Calu3 (cell line): ENCODE measurements at regions not wholly inside any gene's neighbourhood (a gene's known extent, or its start where the extent isn't known, plus 50 kb on each side); places are given as distances from the start of the nearest gene placed in this dataset.

Experiments
- BruUV-seq: library from RNA; stranded (reverse); fragments of 400-500 nt; replicated peaks from 2 replicates; lab custom pipeline; 2021; lab: Mats Ljungman, UMichigan
- CTCF ChIA-PET: fragments of 300-600 bp; sonication (Branson Sonifier 250); formaldehyde crosslinking; loops from one replicate; lab custom pipeline; 2022; ENCODE audit warnings: antibody characterized with exemption; lab: Charles Lee
- DNase-seq: peaks from one replicate; pipeline ENCODE4 v3.0.0; 2022
- H3K27ac Mint-ChIP-seq: one replicate; pipeline ENCODE4 v1.8.0; 2022; ENCODE audit warnings: mixed read lengths; ENCODE audit not compliant: unreplicated experiment
- H3K27me3 Mint-ChIP-seq: one replicate; pipeline ENCODE4 v1.8.0; 2022; ENCODE audit warnings: mixed read lengths; ENCODE audit not compliant: unreplicated experiment
- H3K36me3 Mint-ChIP-seq: one replicate; pipeline ENCODE4 v1.8.0; 2022; ENCODE audit warnings: mild to moderate bottlenecking, moderate library complexity, mixed read lengths; ENCODE audit not compliant: insufficient read depth, unreplicated experiment
- H3K4me1 Mint-ChIP-seq: one replicate; pipeline ENCODE4 v1.8.0; 2022; ENCODE audit warnings: mild to moderate bottlenecking, low read depth, mixed read lengths; ENCODE audit not compliant: unreplicated experiment
- H3K4me3 Mint-ChIP-seq: one replicate; pipeline ENCODE4 v1.8.0; 2022; ENCODE audit warnings: mild to moderate bottlenecking, low read depth, moderate library complexity, mixed read lengths; ENCODE audit not compliant: unreplicated experiment
- H3K9me3 Mint-ChIP-seq: one replicate; pipeline ENCODE4 v1.8.0; 2022; ENCODE audit warnings: low read depth, mixed read lengths; ENCODE audit not compliant: unreplicated experiment
- intact Hi-C: fragments of 100-400 bp; cut with micrococcal nuclease; formaldehyde crosslinking; loops from one replicate; pipeline ENCODE4 v1.10.0; 2022; ENCODE audit not compliant: unreplicated experiment
- TF ChIP-seq, protein P1 (sequence below): fragments of 200-600 bp; IDR thresholded peaks from one replicate; pipeline ENCODE4 v1.8.0; 2022; ENCODE audit warnings: antibody characterized with exemption; ENCODE audit not compliant: unreplicated experiment

DNA sequence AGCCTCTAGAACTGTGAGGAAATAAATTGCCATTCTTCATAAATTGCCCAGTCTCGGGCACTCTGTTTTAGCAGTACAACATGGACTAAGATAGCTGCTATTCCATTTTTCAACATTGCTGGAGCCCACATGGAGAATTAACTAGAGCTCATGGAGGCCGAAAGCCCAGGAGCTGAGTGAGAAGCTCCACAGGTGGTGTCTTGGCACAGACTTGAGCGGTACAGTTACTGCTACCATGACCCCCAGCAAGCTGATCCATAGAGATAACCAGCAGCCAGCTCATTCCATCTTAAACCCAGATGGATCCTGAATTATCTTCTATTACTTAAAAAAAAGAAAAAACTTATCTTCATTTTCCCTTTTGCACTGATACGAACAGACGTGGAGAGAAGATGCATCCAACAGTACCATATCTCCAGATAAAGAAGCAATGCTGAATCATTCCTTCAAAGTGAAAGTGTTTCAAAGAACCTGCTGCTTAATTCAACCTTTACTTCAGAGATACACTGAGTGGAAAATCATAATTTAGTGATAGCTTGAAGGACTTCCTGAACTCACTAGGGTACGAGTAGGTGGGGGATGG is 115.1 kb downstream of the SETD4 start:
- Mint-ChIP-seq H3K36me3 (no peaks in the 10 kb centered on the region), H3K27me3 (no peaks in the 10 kb centered on the region), H3K4me3 (no peak overlapping the region), H3K9me3 (no peaks in the 10 kb centered on the region), H3K4me1 (no peaks in the 10 kb centered on the region), H3K27ac (no peak overlapping the region)
- intact Hi-C loops, result no loop called here
- TF ChIP-seq, protein P1, sequence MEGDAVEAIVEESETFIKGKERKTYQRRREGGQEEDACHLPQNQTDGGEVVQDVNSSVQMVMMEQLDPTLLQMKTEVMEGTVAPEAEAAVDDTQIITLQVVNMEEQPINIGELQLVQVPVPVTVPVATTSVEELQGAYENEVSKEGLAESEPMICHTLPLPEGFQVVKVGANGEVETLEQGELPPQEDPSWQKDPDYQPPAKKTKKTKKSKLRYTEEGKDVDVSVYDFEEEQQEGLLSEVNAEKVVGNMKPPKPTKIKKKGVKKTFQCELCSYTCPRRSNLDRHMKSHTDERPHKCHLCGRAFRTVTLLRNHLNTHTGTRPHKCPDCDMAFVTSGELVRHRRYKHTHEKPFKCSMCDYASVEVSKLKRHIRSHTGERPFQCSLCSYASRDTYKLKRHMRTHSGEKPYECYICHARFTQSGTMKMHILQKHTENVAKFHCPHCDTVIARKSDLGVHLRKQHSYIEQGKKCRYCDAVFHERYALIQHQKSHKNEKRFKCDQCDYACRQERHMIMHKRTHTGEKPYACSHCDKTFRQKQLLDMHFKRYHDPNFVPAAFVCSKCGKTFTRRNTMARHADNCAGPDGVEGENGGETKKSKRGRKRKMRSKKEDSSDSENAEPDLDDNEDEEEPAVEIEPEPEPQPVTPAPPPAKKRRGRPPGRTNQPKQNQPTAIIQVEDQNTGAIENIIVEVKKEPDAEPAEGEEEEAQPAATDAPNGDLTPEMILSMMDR, result no peak
- DNase-seq, result no peak
- CTCF ChIA-PET, result no interaction called here
- BruUV-seq, result no TSS peak

DNA sequence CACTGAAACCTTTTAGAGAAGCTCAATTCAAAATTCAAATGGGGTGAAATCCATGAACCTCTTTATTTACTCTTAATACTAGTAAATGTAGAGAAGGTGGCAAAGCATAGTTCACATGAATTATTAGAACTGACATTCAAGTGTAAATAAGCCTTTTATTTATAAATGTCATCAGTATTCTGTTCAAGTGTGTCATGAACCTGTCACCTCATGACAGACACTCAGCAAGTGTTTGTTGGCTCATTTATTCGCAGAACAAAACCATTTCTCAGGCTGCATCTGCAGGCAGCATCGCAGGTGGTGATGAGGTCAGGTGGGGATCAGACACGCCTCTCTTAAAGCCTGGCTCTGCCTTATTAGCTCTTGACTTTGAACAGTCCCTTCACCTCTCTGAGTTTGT is 116.6 kb downstream of the SETD4 start:
- Mint-ChIP-seq H3K4me1 (no peaks in the 10 kb centered on the region), H3K36me3 (no peaks in the 10 kb centered on the region), H3K27ac (no peak overlapping the region), H3K27me3 (no peaks in the 10 kb centered on the region), H3K4me3 (no peak overlapping the region), H3K9me3 (no peaks in the 10 kb centered on the region)
- TF ChIP-seq, protein P1, result no peak
- BruUV-seq, result no TSS peak
- intact Hi-C loops, result loop anchor here (5.0 kb wide), 1 partner anchor 84 kb away; no protein-coding TSS in a partner anchor
- CTCF ChIA-PET, result no interaction called here
- no peak for DNase-seq

DNA sequence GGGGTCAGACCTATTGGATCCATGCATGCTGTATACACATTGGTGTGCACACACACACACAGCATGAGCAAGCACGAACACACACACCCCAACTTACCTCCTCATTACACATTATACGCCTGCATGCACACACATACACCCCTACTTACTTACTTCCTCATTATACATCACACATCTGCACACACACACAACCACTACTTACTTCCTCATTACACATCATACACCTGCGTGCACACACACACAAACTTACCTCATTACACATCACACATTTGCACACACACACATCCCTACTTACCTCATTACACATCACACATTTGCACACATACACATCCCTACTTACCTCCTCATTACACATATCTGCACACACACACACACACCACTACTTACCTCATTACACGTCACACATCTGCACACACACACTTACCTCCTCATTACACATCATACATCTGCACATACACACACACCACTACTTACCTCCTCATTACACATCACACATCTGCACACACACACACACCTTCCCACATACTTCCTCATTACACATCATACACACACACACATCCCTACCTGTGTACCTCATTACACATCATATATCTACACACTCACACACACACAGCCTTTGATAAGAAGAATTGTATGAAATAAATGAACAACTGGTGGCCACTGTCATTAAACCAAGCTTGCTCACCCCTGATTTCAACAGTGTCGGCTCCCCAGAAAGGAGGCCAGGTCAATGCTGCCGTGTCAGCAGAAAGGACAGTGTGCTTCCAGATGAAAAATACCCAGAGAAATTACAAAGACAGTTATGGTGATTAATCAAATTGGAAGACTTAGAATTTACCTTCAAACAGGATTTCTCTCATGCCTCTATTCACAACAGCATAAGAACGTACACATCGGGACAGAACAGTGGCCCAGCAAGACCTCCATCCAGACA is 117.8 kb downstream of the SETD4 start:
- no peak for DNase-seq
- H3K4me1 Mint-ChIP-seq, result no peaks in the 10 kb centered on the region
- no peaks in the 10 kb centered on the region for H3K36me3 Mint-ChIP-seq
- TF ChIP-seq, protein P1, result no peak
- no peak overlapping the region for H3K27ac Mint-ChIP-seq
- CTCF ChIA-PET, result no interaction called here
- intact Hi-C loops, result loop anchor here (5.0 kb wide), 1 partner anchor 85 kb away; no protein-coding TSS in a partner anchor
- H3K27me3 Mint-ChIP-seq, result no peaks in the 10 kb centered on the region
- no peak overlapping the region for H3K4me3 Mint-ChIP-seq
- H3K9me3 Mint-ChIP-seq, result no peaks in the 10 kb centered on the region
- no TSS peak for BruUV-seq

DNA sequence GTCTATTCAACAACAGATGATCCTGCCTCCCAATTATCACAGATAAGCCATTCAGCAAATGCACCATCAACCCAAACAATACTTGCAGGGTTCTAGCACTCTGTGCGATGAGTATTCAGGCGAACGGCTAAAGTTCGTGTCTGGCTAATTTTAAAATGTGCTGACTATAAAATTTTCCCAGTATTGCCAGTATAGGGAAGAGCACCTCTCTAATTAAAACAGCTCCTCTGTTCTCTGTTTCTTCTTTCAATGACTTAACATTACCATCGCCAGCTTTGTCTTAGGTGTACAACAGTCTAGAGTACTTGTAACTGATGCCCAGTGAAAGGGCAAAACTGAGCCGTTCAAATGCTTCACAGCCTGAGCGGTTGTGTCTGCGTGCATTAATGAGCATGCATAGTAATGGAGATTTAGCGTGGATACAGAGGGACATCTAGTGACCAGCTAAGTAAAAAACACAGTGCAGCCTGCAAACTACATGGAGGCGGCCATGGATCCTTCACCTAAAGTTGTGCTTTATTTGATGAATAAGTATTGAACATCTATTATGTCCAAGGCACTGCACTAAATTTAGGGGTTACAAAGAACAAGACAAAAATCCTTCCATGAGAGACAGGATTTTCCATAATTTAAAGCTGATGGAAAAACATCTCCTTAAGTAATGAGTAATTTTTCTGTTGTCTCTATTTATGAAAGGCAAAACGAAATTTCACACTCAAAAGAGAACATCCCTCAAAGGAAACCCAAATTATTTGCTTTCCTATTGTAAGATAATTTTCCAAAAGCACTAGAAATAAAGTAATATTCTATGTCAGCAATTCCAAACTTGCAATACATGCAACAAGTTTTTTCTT is 120.0 kb downstream of the SETD4 start:
- peak; percentile 41 for DNase-seq
- intact Hi-C loops, result loop anchor here (5.0 kb wide), 1 partner anchor 87 kb away; no protein-coding TSS in a partner anchor
- Mint-ChIP-seq H3K9me3 (no peaks in the 10 kb centered on the region), H3K27me3 (no peaks in the 10 kb centered on the region), H3K27ac (no peak overlapping the region), H3K36me3 (no peaks in the 10 kb centered on the region), H3K4me1 (no peaks in the 10 kb centered on the region), H3K4me3 (no peak overlapping the region)
- CTCF ChIA-PET, result interaction anchor here (0.6 to 1.2 kb wide), 2 partner anchors 56 to 100 kb away, joined by 3 to 4 read pairs; no protein-coding TSS in a partner anchor
- TF ChIP-seq, protein P1, result no peak
- BruUV-seq, result no TSS peak
